Glutamatergic neuron (in vitro differentiated cells): ENCODE measurements at regions not wholly inside any gene's neighbourhood (a gene's known extent, or its start where the extent isn't known, plus 50 kb on each side); places are given as distances from the start of the nearest gene placed in this dataset.

ENCODE experiments used
- DNase-seq: peaks from one replicate; pipeline ENCODE4 v3.0.0; 2022
- H3K27ac Mint-ChIP-seq: one replicate; pipeline ENCODE4 v1.8.0; 2020; ENCODE audit warnings: mild to moderate bottlenecking, mixed read lengths, inconsistent platforms; ENCODE audit not compliant: unreplicated experiment
- H3K27me3 Mint-ChIP-seq: one replicate; pipeline ENCODE4 v1.8.0; 2020; ENCODE audit warnings: mild to moderate bottlenecking, moderate library complexity, mixed read lengths, inconsistent platforms; ENCODE audit not compliant: unreplicated experiment
- H3K36me3 Mint-ChIP-seq: one replicate; pipeline ENCODE4 v1.8.0; 2020; ENCODE audit warnings: mild to moderate bottlenecking, mixed read lengths, inconsistent platforms; ENCODE audit not compliant: unreplicated experiment
- H3K4me1 Mint-ChIP-seq: one replicate; pipeline ENCODE4 v1.8.0; 2020; ENCODE audit warnings: mild to moderate bottlenecking, low read depth, mixed read lengths, inconsistent platforms; ENCODE audit not compliant: unreplicated experiment
- H3K4me3 Mint-ChIP-seq: one replicate; pipeline ENCODE4 v1.8.0; 2020; ENCODE audit warnings: mild to moderate bottlenecking, mixed read lengths, inconsistent platforms; ENCODE audit not compliant: unreplicated experiment
- H3K9me3 Mint-ChIP-seq: one replicate; pipeline ENCODE4 v1.8.0; 2020; ENCODE audit warnings: mild to moderate bottlenecking, moderate library complexity, mixed read lengths, inconsistent platforms; ENCODE audit not compliant: unreplicated experiment
- TF ChIP-seq, protein P1 (sequence below): fragments of 200-600 bp; sonication (generic); IDR thresholded peaks from one replicate; pipeline ENCODE4 v1.5.0; 2021; ENCODE audit not compliant: partially characterized antibody, unreplicated experiment

DNA sequence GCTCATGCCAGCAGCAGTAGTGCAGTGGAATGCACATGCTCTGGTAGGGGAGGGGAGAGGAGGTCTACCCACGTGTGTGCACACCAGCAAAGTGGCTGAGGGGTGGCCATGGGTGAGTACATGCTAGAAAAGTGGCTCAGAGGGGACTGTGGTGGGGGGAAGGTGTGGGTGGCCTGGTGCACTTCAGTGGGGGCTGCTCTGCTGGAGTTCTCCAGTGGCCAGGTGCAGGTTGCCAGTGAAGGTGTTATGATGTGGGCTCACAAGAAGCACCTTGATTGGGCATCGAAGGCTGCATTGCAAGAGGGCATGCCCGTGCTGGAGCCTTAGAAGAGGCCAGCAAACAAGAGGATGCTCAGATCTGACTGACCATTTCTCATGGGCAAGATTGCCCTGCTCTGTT, 613.6 kb upstream of the PHF14 start:
- no peaks in the 10 kb centered on the region for H3K27me3 Mint-ChIP-seq
- peaks cover 16% of the 10 kb centered on the region for H3K36me3 Mint-ChIP-seq
- TF ChIP-seq, protein P1, sequence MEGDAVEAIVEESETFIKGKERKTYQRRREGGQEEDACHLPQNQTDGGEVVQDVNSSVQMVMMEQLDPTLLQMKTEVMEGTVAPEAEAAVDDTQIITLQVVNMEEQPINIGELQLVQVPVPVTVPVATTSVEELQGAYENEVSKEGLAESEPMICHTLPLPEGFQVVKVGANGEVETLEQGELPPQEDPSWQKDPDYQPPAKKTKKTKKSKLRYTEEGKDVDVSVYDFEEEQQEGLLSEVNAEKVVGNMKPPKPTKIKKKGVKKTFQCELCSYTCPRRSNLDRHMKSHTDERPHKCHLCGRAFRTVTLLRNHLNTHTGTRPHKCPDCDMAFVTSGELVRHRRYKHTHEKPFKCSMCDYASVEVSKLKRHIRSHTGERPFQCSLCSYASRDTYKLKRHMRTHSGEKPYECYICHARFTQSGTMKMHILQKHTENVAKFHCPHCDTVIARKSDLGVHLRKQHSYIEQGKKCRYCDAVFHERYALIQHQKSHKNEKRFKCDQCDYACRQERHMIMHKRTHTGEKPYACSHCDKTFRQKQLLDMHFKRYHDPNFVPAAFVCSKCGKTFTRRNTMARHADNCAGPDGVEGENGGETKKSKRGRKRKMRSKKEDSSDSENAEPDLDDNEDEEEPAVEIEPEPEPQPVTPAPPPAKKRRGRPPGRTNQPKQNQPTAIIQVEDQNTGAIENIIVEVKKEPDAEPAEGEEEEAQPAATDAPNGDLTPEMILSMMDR, result no peak
- no peak for DNase-seq
- no peak overlapping the region for H3K27ac Mint-ChIP-seq
- no peak overlapping the region for H3K4me3 Mint-ChIP-seq
- H3K4me1 Mint-ChIP-seq, result peaks cover 5% of the 10 kb centered on the region
- H3K9me3 Mint-ChIP-seq, result peaks cover 10% of the 10 kb centered on the region

DNA sequence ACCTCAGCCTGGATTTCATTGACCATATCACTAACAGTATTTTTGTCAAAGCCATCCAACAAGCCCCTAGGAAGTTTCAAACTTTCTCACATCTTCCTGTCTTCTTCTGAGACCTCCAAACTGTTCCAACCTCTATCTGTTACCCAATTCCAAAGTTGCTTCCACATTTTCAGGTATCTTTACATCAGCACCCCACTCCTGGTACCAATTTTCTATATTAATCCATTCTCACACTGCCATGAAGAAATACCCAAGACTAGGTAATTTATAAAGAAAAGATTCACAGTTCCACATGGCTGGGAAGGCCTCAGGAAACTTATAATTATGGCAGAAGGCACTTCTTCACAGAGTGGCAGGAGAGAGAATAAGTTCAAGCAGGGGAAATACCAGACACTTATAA, 571.9 kb upstream of the PHF14 start:
- H3K36me3 Mint-ChIP-seq, result peaks cover 17% of the 10 kb centered on the region
- DNase-seq, result no peak
- TF ChIP-seq, protein P1, result no peak
- no peak overlapping the region for H3K4me3 Mint-ChIP-seq
- H3K27ac Mint-ChIP-seq, result no peak overlapping the region
- no peaks in the 10 kb centered on the region for H3K4me1 Mint-ChIP-seq
- no peaks in the 10 kb centered on the region for H3K9me3 Mint-ChIP-seq
- no peaks in the 10 kb centered on the region for H3K27me3 Mint-ChIP-seq

DNA sequence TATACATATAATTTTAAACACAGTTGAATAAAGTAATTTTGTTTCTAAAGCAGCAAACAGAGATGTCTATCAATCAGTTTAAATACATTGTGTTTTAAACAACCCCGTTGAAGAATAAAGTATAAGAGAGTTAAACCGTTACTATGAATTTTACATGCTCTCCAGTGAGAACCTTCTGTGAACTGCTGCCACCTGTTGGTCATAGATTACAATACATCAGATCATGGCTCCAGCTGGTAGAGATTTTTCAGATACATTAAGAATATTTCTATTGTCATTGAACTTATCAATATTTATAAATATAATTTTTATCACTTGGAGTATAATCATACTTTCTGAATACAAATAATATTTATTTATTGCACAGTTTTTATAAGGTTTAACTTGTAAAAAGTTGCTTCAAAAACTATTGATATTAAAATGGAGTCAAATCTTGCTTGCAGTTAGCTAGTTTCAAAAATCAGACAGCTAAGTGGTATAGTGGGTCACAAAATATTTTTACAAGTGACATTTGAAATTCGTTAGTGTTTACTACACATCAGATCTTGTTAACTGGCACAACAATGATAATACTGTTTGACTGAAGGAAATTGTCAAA, 561.2 kb upstream of the PHF14 start:
- Mint-ChIP-seq H3K36me3 (no peaks in the 10 kb centered on the region), H3K4me1 (peaks cover 5% of the 10 kb centered on the region), H3K4me3 (no peak overlapping the region), H3K27me3 (peaks cover 2% of the 10 kb centered on the region), H3K9me3 (no peaks in the 10 kb centered on the region), H3K27ac (no peak overlapping the region)
- peak; percentile 24 for DNase-seq
- TF ChIP-seq, protein P1, result peak; percentile 66

DNA sequence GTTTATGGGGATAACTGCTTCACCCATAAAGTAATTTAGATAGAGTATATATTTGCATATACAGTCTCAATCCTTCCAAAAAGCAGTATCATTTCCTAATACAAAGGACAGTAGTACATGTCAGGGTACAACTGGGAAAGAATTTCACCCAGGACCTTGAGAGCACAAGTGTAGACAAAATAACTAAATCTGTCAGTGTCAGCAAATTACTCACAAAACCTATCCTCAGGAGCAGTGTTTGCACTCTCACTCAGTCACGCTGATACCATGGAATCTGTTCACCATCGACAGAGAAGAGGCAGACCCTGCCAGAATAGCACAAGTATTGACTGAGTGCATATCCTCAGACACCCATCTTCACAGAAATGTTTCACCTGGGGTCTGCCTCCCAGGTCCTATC, 554.7 kb upstream of the PHF14 start:
- no peak overlapping the region for H3K4me3 Mint-ChIP-seq

DNA sequence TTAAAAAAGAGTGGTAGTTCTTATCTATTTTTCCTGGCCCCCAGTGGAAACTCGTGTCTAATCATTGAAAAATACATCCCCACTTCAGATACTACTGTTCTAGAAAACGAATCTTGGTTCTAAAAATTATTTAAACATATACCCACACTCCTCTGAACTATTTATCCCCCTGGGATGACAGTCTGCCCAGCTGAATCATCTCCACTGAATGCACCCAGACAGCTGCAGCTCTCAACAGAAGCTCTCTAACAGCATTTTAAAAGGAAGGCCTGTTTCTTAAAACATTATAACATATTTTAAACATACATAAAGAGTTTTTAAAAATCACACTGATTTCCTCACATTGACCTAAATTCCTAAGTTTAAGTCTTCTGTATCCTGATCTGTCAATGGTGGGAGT, 544.6 kb upstream of the PHF14 start:
- Mint-ChIP-seq H3K36me3 (no peaks in the 10 kb centered on the region), H3K9me3 (no peaks in the 10 kb centered on the region), H3K27me3 (peaks cover 2% of the 10 kb centered on the region), H3K27ac (peak overlapping the region; percentile 83), H3K4me1 (peaks cover 14% of the 10 kb centered on the region), H3K4me3 (no peak overlapping the region)
- DNase-seq, result no peak
- TF ChIP-seq, protein P1, result no peak

More for the DNA sequence above, 554.7 kb upstream of the PHF14 start:
- H3K4me1 Mint-ChIP-seq, result no peaks in the 10 kb centered on the region
- no peak for DNase-seq
- no peaks in the 10 kb centered on the region for H3K36me3 Mint-ChIP-seq
- no peak overlapping the region for H3K27ac Mint-ChIP-seq
- TF ChIP-seq, protein P1, result no peak
- H3K9me3 Mint-ChIP-seq, result no peaks in the 10 kb centered on the region
- no peaks in the 10 kb centered on the region for H3K27me3 Mint-ChIP-seq
